Adrenal gland (tissue), 9 donors: ENCODE measurements at regions not wholly inside any gene's neighbourhood (a gene's known extent, or its start where the extent isn't known, plus 50 kb on each side); places are given as distances from the start of the nearest gene placed in this dataset.
A peak's percentile ranks its signal among the peaks of the same experiment; 100 is the strongest.

Source experiments
- DNase-seq, 7 donors: peaks; one replicate each; pipeline ENCODE4 v3.0.0-alpha.2; 2019 to 2020
- H3K27ac ChIP-seq, 5 donors: fragments of 200-600 bp; sonication (generic) in 4 of 5; 1 replicate in 3 of 5; 2 replicates in 2 of 5; pipeline versions ENCODE4 v1.5.1 to v1.8.0; 2016 to 2020; ENCODE audit warnings: mild to moderate bottlenecking in 1 of 5
- H3K27me3 ChIP-seq: fragments of 200-600 bp; 2 replicates; pipeline ENCODE4 v1.8.0; 2021
- H3K36me3 ChIP-seq, 2 donors: fragments of 200-600 bp; replicated peaks in 1 of 2; 1 replicate in 1 of 2; 2 replicates in 1 of 2; pipeline versions ENCODE4 v1.5.1 to v1.8.0; 2018 to 2022
- H3K4me1 ChIP-seq, 2 donors: fragments of 200-600 bp; replicated peaks in 1 of 2; 1 replicate in 1 of 2; 2 replicates in 1 of 2; pipeline versions ENCODE4 v1.5.1 to v1.8.0; 2018 to 2021
- H3K4me3 ChIP-seq, 4 donors: fragments of 200-600 bp; sonication (generic) in 3 of 4; one replicate each; pipeline ENCODE4 v1.5.1; 2016 to 2018
- H3K9me3 ChIP-seq, 3 donors: fragments of 200-600 bp; sonication (generic) in 1 of 3; replicated peaks in 1 of 3; 1 replicate in 2 of 3; 2 replicates in 1 of 3; pipeline versions ENCODE4 v1.5.1 to v1.8.0; 2016 to 2021
- POLR2A ChIP-seq, 2 donors: fragments of 450-650 bp; IDR thresholded peaks; one replicate each; pipeline ENCODE4 v1.6.1; 2017; ENCODE audit warnings: antibody characterized with exemption in 2 of 2, mild to moderate bottlenecking in 2 of 2, moderate library complexity in 1 of 2
- WGBS, 4 donors: extraction: QIAGEN DNeasy Blood & Tissue Kit in 2 of 4; methylation state at CpG; one replicate each; pipeline versions ENCODE4 v1.1.5 to v1.1.7; 2013 to 2017; 5-methylcytosine and 5-hydroxymethylcytosine counted together
- intact Hi-C, 2 donors: fragments of 100-400 bp; cut with DNase I; formaldehyde crosslinking; loops; one replicate each; pipeline versions ENCODE4 v1.14.1 to v1.15.0; 2022 to 2023
- TF ChIP-seq, protein P1 (sequence below), 6 experiments: fragments of 450-650 bp in 4 of 6; fragments of 200-600 bp in 2 of 6; sonication (generic) in 1 of 6; IDR thresholded peaks; 1 replicate in 5 of 6; 2 replicates in 1 of 6; pipeline versions ENCODE4 v1.5.1 to v1.8.0; 2016 to 2021; ENCODE audit warnings: antibody characterized with exemption in 6 of 6, mild to moderate bottlenecking in 2 of 6, moderate library complexity in 1 of 6
- donor health status: healthy with polysubstance abuse.
- donor health status: Bipolar disorder and iron deficiency.
- donor health status: DM: yes; HTN: yes; CAD: no.
- donor health status: DM: no; HTN: no; CAD: no.
- donor health status: DM: no; HTN: no; CAD: no.

DNA sequence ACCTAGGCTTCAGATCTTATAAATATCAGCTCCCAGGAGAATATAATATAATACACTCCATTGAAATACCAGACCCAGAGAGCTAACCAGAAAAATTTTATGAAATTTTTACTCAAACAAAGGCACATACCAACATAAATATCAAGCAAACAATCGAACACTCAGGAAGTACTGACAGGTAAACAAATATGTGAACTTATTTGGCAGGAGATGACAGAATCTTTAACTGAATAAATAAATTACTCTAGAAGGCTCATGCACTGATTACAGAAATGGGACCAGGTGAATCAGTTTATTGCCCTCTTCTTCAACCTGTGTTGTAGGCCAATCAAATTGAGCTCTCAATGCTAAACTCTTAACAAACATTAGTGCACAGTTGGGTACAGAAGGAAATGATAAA lies 225.2 kb upstream of the PABPC4L start:
- H3K4me3 ChIP-seq: no peak overlapping the region
- no peak overlapping the region for H3K27ac ChIP-seq
- no peaks in the 10 kb centered on the region for H3K27me3 ChIP-seq
- no peaks in the 10 kb centered on the region for H3K9me3 ChIP-seq
- no peak for DNase-seq
- TF ChIP-seq, protein P1, sequence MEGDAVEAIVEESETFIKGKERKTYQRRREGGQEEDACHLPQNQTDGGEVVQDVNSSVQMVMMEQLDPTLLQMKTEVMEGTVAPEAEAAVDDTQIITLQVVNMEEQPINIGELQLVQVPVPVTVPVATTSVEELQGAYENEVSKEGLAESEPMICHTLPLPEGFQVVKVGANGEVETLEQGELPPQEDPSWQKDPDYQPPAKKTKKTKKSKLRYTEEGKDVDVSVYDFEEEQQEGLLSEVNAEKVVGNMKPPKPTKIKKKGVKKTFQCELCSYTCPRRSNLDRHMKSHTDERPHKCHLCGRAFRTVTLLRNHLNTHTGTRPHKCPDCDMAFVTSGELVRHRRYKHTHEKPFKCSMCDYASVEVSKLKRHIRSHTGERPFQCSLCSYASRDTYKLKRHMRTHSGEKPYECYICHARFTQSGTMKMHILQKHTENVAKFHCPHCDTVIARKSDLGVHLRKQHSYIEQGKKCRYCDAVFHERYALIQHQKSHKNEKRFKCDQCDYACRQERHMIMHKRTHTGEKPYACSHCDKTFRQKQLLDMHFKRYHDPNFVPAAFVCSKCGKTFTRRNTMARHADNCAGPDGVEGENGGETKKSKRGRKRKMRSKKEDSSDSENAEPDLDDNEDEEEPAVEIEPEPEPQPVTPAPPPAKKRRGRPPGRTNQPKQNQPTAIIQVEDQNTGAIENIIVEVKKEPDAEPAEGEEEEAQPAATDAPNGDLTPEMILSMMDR (IDR thresholded peaks at IDR 0.05): no peak
- TF ChIP-seq POLR2A (IDR thresholded peaks at IDR 0.05): no peak
- H3K36me3 ChIP-seq: no peaks in the 10 kb centered on the region
- H3K4me1 ChIP-seq: no peaks in the 10 kb centered on the region
- intact Hi-C loops: no loop called here
- 32 to 57% (median 47%) methylated on average over 1 of the region's 1 CpG for WGBS, 4 donors

DNA sequence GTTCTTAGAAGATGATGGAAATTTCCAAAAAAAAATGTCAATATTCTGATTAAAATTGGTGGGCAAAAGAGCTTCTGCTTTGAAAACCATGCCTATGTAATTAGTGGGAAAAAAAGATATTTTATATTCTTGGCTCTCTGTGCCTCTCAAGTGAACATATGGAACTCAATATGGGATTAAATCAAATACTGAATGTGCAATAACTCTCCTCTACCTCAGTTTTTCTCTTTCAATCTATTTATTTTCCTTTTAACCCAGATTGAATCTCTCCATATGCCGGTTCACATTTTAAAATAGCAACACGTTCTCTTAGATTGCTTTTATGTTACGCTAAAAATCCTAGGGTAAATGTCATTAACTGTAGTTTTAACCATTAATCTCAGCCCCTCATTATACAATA lies 224.2 kb upstream of the PABPC4L start:
- no peak for TF ChIP-seq POLR2A (IDR thresholded peaks at IDR 0.05)
- TF ChIP-seq, protein P1 (IDR thresholded peaks at IDR 0.05): no peak
- Histone ChIP-seq H3K4me3 (no peak overlapping the region), H3K9me3 (no peaks in the 10 kb centered on the region), H3K36me3 (no peaks in the 10 kb centered on the region), H3K4me1 (no peaks in the 10 kb centered on the region), H3K27me3 (no peaks in the 10 kb centered on the region), H3K27ac (no peak overlapping the region)
- WGBS, 4 donors: 55 to 90% (median 78%) methylated on average over 3 of the region's 3 CpGs
- no peak for DNase-seq
- intact Hi-C loops: no loop called here

DNA sequence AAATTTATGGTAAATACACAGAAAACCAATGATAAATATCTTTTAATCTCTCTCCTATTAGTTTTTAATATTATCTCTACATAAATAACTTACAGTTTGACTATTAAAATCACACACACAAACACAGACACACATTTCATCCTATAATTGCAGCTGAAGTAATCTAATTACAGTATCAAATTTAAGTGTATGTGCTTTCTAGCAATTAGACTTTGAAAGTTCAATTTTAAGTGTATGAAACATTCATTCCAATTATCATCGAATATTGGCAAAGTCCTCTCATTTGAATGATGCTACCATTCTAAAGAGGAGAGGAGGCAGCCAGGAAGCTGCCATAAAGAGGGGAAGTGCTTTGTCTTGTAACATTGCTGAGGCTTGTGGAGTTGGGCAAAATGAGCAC lies 221.2 kb upstream of the PABPC4L start:
- no peaks in the 10 kb centered on the region for H3K27me3 ChIP-seq
- no peaks in the 10 kb centered on the region for H3K4me1 ChIP-seq
- H3K4me3 ChIP-seq: no peak overlapping the region
- no peak for DNase-seq
- TF ChIP-seq POLR2A (IDR thresholded peaks at IDR 0.05): no peak
- TF ChIP-seq, protein P1 (IDR thresholded peaks at IDR 0.05): no peak
- no peaks in the 10 kb centered on the region for H3K36me3 ChIP-seq
- 45 to 69% (median 58%) methylated on average over 1 of the region's 1 CpG for WGBS, 4 donors
- H3K27ac ChIP-seq: no peak overlapping the region
- intact Hi-C loops: no loop called here
- no peaks in the 10 kb centered on the region for H3K9me3 ChIP-seq

DNA sequence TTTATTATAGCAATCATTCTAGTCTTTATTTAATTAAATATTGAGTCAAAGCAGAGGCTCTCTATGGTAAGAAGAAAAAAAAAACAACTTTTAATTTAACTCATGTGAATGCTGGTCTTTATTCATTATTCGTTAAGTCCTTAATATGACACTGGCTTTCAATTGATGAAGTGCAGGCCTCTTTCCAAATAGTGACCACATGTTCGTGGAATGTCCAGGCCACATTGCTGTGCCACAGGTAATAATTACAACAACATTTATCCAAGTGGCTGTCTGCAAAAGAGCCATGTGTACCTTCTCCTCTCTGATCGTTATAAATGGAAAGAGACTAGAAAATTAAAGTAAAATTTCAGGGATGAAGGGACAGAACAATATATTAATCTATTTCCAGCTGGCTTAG lies 220.1 kb upstream of the PABPC4L start:
- no peak overlapping the region for H3K27ac ChIP-seq
- intact Hi-C loops: no loop called here
- no peaks in the 10 kb centered on the region for H3K9me3 ChIP-seq
- H3K4me1 ChIP-seq: no peaks in the 10 kb centered on the region
- H3K27me3 ChIP-seq: no peaks in the 10 kb centered on the region
- no peaks in the 10 kb centered on the region for H3K36me3 ChIP-seq
- H3K4me3 ChIP-seq: no peak overlapping the region
- peak in 1 of 7 donors; percentile 66 for DNase-seq
- 49 to 67% (median 62%) methylated on average over 3 of the region's 3 CpGs for WGBS, 4 donors
- no peak for TF ChIP-seq POLR2A (IDR thresholded peaks at IDR 0.05)
- TF ChIP-seq, protein P1 (IDR thresholded peaks at IDR 0.05): no peak
